ENCODE measurements at regions not wholly inside any gene's neighbourhood (a gene's known extent, or its start where the extent isn't known, plus 50 kb on each side); places are given as distances from the start of the nearest gene placed in this dataset.

GRCh38 chr3:10762611-10763247, 53.3 kb upstream of the SLC6A11 start:
- TF ChIP-seq EZH2 (IDR thresholded peaks at IDR 0.05; ENCODE audit: insufficient read depth, poor library complexity, severe bottlenecking) (no peak), EZH2phosphoT487 (IDR thresholded peaks at IDR 0.05; ENCODE audit: insufficient read depth, low read depth) (no peak)
